ENCODE measurements at regions not wholly inside any gene's neighbourhood (a gene's known extent, or its start where the extent isn't known, plus 50 kb on each side); places are given as distances from the start of the nearest gene placed in this dataset.

DNA sequence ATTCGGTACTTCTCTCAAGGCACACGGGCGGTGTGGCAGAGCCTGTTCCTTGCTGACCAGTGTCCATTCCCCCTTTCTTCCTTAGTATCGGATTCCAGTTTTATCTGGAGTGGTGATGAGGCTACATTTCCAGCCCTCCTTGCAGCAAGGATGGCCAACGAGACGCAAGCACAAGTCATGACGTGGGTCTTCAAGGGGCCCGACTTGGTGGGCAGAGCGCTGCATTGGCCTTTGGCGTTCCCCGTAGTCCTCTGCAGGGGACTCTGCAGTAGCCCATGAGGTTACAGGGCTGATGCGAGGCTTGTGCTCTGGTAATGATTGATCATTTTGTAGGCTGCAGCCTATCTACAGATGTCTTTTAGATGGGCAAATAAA, 194.5 kb downstream of the OPA1 start:
- H2AFZ ChIP-seq (ENCODE audit: low read depth, low read length, poor library complexity, severe bottlenecking), result no peak overlapping the region
- H3K36me3 ChIP-seq (ENCODE audit: control insufficient read depth in 1 of 2, insufficient read depth in 2 of 2, low read length in 2 of 2), result no peaks in the 10 kb centered on the region
- intact Hi-C loops (cut with micrococcal nuclease), result no loop called here
- peaks cover 13% of the 10 kb centered on the region; the same call in 1 of the 2 replicates for H3K27me3 ChIP-seq (ENCODE audit: insufficient read depth, low read length)
- no peaks in the 10 kb centered on the region for H3K9me2 ChIP-seq (ENCODE audit: insufficient read depth)
- H3K4me1 ChIP-seq (ENCODE audit: control insufficient read depth in 1 of 2, insufficient read depth in 2 of 2, low read length in 2 of 2), result peaks cover 16 to 47% of the 10 kb centered on the region in 2 experiments
- no peak overlapping the region for H3K27ac ChIP-seq (ENCODE audit: low read depth, low read length)
- H3K9ac ChIP-seq (ENCODE audit: low read length), result no peak overlapping the region
- ChIA-PET POLR2A (no interaction called here), CTCF (interaction anchor here (1.2 to 2.5 kb wide), 2 partner anchors 301 to 528 kb away, joined by 3 to 16 read pairs; no protein-coding TSS in a partner anchor), RAD21 (ENCODE audit: low non-redundant PET in 1 of 2, low total read pairs in 2 of 2, uncharacterized antibody in 2 of 2, unreplicated experiment in 2 of 2) (interaction anchor here in 1 of 2 experiments (0.7 kb wide), 1 partner anchor 277 kb away, joined by 3 read pairs; no protein-coding TSS in a partner anchor)
- DNase-seq (ENCODE audit: low read depth, low spot score) (no peak), ATAC-seq (no peak)
- H3K79me2 ChIP-seq (ENCODE audit: insufficient read depth, low read length), result no peaks in the 10 kb centered on the region
- H3K4me3 ChIP-seq (replicated peaks in 1 of 2; ENCODE audit: low read depth in 1 of 2, low read length in 2 of 2), result no peak overlapping the region
- no peaks in the 10 kb centered on the region for H3K9me3 ChIP-seq (ENCODE audit: control insufficient read depth in 1 of 2, insufficient read depth in 1 of 2, low read depth in 1 of 2, low read length in 2 of 2)
- no peak overlapping the region for H3K4me2 ChIP-seq (ENCODE audit: low read length)
- TF ChIP-seq POLR2A (IDR thresholded peaks at IDR 0.05; ENCODE audit: borderline replicate concordance, extremely low read depth, insufficient read depth, insufficient read length), result no peak
- TF ChIP-seq, protein P1, sequence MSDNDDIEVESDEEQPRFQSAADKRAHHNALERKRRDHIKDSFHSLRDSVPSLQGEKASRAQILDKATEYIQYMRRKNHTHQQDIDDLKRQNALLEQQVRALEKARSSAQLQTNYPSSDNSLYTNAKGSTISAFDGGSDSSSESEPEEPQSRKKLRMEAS (IDR thresholded peaks at IDR 0.05), result no peak
- TF ChIP-seq EZH2 (IDR thresholded peaks at IDR 0.05), result no peak
- TF ChIP-seq, protein P2, sequence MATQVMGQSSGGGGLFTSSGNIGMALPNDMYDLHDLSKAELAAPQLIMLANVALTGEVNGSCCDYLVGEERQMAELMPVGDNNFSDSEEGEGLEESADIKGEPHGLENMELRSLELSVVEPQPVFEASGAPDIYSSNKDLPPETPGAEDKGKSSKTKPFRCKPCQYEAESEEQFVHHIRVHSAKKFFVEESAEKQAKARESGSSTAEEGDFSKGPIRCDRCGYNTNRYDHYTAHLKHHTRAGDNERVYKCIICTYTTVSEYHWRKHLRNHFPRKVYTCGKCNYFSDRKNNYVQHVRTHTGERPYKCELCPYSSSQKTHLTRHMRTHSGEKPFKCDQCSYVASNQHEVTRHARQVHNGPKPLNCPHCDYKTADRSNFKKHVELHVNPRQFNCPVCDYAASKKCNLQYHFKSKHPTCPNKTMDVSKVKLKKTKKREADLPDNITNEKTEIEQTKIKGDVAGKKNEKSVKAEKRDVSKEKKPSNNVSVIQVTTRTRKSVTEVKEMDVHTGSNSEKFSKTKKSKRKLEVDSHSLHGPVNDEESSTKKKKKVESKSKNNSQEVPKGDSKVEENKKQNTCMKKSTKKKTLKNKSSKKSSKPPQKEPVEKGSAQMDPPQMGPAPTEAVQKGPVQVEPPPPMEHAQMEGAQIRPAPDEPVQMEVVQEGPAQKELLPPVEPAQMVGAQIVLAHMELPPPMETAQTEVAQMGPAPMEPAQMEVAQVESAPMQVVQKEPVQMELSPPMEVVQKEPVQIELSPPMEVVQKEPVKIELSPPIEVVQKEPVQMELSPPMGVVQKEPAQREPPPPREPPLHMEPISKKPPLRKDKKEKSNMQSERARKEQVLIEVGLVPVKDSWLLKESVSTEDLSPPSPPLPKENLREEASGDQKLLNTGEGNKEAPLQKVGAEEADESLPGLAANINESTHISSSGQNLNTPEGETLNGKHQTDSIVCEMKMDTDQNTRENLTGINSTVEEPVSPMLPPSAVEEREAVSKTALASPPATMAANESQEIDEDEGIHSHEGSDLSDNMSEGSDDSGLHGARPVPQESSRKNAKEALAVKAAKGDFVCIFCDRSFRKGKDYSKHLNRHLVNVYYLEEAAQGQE (IDR thresholded peaks at IDR 0.05; ENCODE audit: low read depth), result no peak
- no peak for TF ChIP-seq ELF1 (IDR thresholded peaks at IDR 0.05; ENCODE audit: borderline replicate concordance, low read depth)
- no TSS peak for BruUV-seq (replicated peaks)
- H4K20me1 ChIP-seq (ENCODE audit: insufficient read depth), result no peaks in the 10 kb centered on the region
